Tibial artery (tissue), 4 donors: ENCODE measurements at regions not wholly inside any gene's neighbourhood (a gene's known extent, or its start where the extent isn't known, plus 50 kb on each side); places are given as distances from the start of the nearest gene placed in this dataset.

ENCODE experiments used
- DNase-seq, 2 donors: peaks; one replicate each; pipeline ENCODE4 v3.0.0-alpha.2; 2019
- H3K27ac ChIP-seq, 2 donors: fragments of 200-600 bp; sonication (generic) in 1 of 2; 1 replicate in 1 of 2; 2 replicates in 1 of 2; pipeline ENCODE4 v1.5.1; 2018 to 2019; ENCODE audit warnings: mild to moderate bottlenecking in 1 of 2
- H3K27me3 ChIP-seq, 2 donors: fragments of 200-600 bp; sonication (generic) in 1 of 2; one replicate each; pipeline versions ENCODE4 v1.5.1 to v1.6.0; 2016 to 2019
- H3K36me3 ChIP-seq, 3 donors: fragments of 200-600 bp; sonication (generic) in 2 of 3; one replicate each; pipeline ENCODE4 v1.5.1; 2016 to 2019; ENCODE audit warnings: mild to moderate bottlenecking in 2 of 3
- H3K4me1 ChIP-seq, 4 donors: fragments of 200-600 bp; sonication (generic) in 2 of 4; 1 replicate in 3 of 4; 2 replicates in 1 of 4; pipeline ENCODE4 v1.5.1; 2016 to 2019
- H3K4me3 ChIP-seq, 2 donors: fragments of 200-600 bp; sonication (generic) in 1 of 2; 1 replicate in 1 of 2; 2 replicates in 1 of 2; pipeline ENCODE4 v1.5.1; 2018 to 2019; ENCODE audit warnings: mild to moderate bottlenecking in 2 of 2
- H3K9me3 ChIP-seq, 3 donors: fragments of 200-600 bp; sonication (generic) in 1 of 3; one replicate each; pipeline ENCODE4 v1.5.1; 2016 to 2019
- intact Hi-C: fragments of 100-400 bp; cut with DNase I; formaldehyde crosslinking; loops from one replicate; pipeline ENCODE4 v1.15.0; 2023; ENCODE audit warnings: low total_unique reads
- TF ChIP-seq, protein P1 (sequence below), 2 experiments: fragments of 200-600 bp in 1 of 2; fragments of 450-650 bp in 1 of 2; IDR thresholded peaks; one replicate each; pipeline ENCODE4 v1.5.1; 2017 to 2019; ENCODE audit warnings: antibody characterized with exemption in 2 of 2, mild to moderate bottlenecking in 1 of 2, moderate library complexity in 1 of 2

DNA sequence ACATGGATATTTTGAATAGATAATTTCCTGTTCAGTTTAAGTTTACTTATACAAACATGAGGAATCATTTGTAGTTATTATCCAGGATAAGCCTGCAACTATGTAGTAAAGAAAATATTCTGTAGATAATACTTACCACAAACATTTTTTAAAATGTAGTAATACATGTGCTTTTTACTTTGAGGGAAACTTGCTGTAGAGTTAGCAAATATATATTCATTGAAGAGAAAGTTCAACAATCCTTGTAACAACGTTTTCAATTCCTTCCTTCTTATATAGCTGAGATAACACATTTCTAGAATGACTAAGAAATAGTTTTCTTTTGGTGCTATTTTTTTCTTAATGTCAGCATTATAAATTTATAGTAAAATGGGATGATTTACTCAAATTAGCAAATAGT, 664.6 kb upstream of the ADAMTS5 start:
- Histone ChIP-seq H3K27me3 (no peaks in the 10 kb centered on the region), H3K36me3 (no peaks in the 10 kb centered on the region), H3K4me3 (no peak overlapping the region), H3K27ac (no peak overlapping the region), H3K9me3 (no peaks in the 10 kb centered on the region), H3K4me1 (peaks cover 0 to 9% (median 0%) of the 10 kb centered on the region in 4 donors)
- no peak for DNase-seq
- TF ChIP-seq, protein P1, sequence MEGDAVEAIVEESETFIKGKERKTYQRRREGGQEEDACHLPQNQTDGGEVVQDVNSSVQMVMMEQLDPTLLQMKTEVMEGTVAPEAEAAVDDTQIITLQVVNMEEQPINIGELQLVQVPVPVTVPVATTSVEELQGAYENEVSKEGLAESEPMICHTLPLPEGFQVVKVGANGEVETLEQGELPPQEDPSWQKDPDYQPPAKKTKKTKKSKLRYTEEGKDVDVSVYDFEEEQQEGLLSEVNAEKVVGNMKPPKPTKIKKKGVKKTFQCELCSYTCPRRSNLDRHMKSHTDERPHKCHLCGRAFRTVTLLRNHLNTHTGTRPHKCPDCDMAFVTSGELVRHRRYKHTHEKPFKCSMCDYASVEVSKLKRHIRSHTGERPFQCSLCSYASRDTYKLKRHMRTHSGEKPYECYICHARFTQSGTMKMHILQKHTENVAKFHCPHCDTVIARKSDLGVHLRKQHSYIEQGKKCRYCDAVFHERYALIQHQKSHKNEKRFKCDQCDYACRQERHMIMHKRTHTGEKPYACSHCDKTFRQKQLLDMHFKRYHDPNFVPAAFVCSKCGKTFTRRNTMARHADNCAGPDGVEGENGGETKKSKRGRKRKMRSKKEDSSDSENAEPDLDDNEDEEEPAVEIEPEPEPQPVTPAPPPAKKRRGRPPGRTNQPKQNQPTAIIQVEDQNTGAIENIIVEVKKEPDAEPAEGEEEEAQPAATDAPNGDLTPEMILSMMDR (IDR thresholded peaks at IDR 0.05), result no peak
- intact Hi-C loops, result no loop called here

DNA sequence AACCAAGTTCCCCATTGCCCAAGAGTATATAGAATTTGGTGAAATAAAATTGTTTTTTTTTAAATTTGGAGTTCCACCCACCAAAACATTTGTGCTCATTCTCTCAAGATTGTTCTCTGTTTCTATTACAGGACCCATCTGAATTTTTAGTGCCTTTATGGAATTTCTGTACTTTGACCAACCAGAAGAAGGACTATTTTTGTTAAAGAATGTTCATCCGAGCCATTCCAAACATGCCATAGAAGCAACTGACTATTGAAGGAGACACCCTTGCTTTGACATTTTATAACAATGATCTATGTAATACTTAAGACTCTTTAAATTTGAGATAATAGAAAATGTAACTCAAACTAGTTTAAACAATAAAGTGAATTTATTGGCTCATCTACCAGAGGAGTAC, 655.7 kb upstream of the ADAMTS5 start:
- no peaks in the 10 kb centered on the region for H3K27me3 ChIP-seq
- H3K27ac ChIP-seq, result no peak overlapping the region
- TF ChIP-seq, protein P1 (IDR thresholded peaks at IDR 0.05), result no peak

DNA sequence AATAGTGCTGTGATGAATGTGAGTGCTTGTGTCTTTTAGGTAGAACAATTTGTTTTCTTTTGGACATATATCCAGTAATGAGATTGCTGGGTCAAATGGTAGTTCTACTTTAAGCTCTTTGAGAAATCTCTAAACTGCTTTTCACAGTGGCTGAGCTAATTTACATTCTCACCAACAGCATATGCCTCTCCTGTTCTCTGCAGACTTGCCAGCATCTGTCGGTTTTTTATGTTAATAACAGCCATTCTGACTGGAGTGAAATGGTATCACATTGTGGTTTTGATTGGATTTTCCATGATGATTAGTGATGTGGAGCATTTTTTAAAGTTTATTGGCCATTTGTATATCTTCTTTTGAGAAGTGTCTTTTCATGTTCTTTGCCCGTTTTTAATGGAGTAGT, 647.3 kb upstream of the ADAMTS5 start:
- TF ChIP-seq, protein P1 (IDR thresholded peaks at IDR 0.05), result no peak

More for the DNA sequence above, 655.7 kb upstream of the ADAMTS5 start:
- peaks cover 0 to 7% (median 0%) of the 10 kb centered on the region in 4 donors for H3K4me1 ChIP-seq
- no peaks in the 10 kb centered on the region for H3K9me3 ChIP-seq
- H3K4me3 ChIP-seq, result no peak overlapping the region
- intact Hi-C loops, result no loop called here
- H3K36me3 ChIP-seq, result no peaks in the 10 kb centered on the region
- DNase-seq, result no peak

DNA sequence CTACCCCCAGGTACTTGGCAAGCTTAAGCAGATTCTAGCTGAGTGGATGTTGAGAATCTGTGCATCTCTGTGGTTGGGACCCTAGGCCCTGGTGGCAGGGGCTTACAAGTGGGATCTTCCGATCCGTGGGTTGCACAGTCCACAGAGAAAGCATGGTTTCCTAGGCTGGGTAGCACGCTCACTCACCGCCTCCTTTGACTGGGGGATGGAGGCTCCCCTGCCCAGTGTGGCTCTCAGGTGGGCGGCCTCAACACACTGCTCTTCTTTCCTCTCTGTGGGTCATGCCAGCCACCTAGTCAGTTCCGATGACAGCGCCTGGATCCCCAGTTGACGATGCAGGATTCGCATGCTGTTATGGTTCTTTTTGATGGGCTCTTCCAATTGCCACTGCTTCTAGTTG, 639.5 kb upstream of the ADAMTS5 start:
- TF ChIP-seq, protein P1 (IDR thresholded peaks at IDR 0.05), result no peak
- no peaks in the 10 kb centered on the region for H3K36me3 ChIP-seq
- intact Hi-C loops, result no loop called here
- no peaks in the 10 kb centered on the region for H3K27me3 ChIP-seq
- no peak overlapping the region for H3K4me3 ChIP-seq
- no peak for DNase-seq
- H3K9me3 ChIP-seq, result no peaks in the 10 kb centered on the region
- no peak overlapping the region for H3K27ac ChIP-seq
- no peaks in the 10 kb centered on the region for H3K4me1 ChIP-seq

More for the DNA sequence above, 647.3 kb upstream of the ADAMTS5 start:
- no peaks in the 10 kb centered on the region for H3K9me3 ChIP-seq
- no peak overlapping the region for H3K4me3 ChIP-seq
- no peak overlapping the region for H3K27ac ChIP-seq
- H3K36me3 ChIP-seq, result no peaks in the 10 kb centered on the region
- intact Hi-C loops, result no loop called here
- H3K27me3 ChIP-seq, result no peaks in the 10 kb centered on the region
- no peak for DNase-seq
- H3K4me1 ChIP-seq, result no peaks in the 10 kb centered on the region

DNA sequence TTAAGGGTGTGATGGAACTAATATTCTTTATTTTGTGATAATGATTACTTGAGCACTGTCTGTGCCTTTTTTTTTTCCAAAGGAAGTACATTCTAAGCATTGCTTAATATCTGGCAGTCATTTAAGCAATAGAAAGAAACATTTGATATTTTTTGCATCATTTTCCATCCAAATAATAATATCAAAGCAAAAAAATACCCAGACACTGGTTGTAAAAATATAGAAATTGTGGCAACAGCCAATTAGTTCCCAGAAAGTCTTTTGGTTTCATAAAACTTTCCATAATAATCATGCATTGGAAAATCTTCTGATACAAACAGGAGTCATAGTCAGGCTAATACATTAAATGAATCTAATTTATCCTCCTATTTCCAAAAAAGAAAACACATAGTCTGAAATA, 629.3 kb upstream of the ADAMTS5 start:
- intact Hi-C loops, result no loop called here
- no peaks in the 10 kb centered on the region for H3K36me3 ChIP-seq
- H3K9me3 ChIP-seq, result no peaks in the 10 kb centered on the region
- no peaks in the 10 kb centered on the region for H3K27me3 ChIP-seq
- H3K27ac ChIP-seq, result no peak overlapping the region
- DNase-seq, result no peak
- H3K4me3 ChIP-seq, result no peak overlapping the region
- peaks cover 0 to 8% (median 3%) of the 10 kb centered on the region in 4 donors for H3K4me1 ChIP-seq
- TF ChIP-seq, protein P1 (IDR thresholded peaks at IDR 0.05), result no peak

DNA sequence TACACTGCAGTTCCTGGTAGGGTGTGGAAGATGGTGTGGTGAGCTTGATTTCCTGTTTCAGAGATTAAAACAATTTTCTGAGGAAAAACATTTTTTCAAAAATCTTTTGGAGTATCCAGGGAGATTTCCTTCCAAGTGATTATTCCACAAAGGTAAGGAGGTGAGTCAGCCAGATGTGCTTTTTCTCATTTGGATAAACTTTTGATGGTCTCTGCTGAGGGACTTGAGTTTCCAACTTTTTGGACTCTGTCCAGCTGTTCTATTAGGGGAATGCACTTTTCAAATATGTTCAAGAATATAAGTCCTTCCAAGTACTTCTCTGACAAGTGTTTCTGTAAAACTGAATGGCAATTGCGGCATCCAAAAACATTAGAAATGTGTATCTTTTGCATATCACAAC, 628.8 kb upstream of the ADAMTS5 start:
- DNase-seq, result no peak
- TF ChIP-seq, protein P1 (IDR thresholded peaks at IDR 0.05), result no peak
- Histone ChIP-seq H3K36me3 (no peaks in the 10 kb centered on the region), H3K27ac (no peak overlapping the region), H3K27me3 (no peaks in the 10 kb centered on the region), H3K9me3 (no peaks in the 10 kb centered on the region), H3K4me3 (no peak overlapping the region), H3K4me1 (peaks cover 0 to 8% (median 3%) of the 10 kb centered on the region in 4 donors)
- intact Hi-C loops, result no loop called here
